SK-N-MC (cell line): ENCODE measurements at regions not wholly inside any gene's neighbourhood (a gene's known extent, or its start where the extent isn't known, plus 50 kb on each side); places are given as distances from the start of the nearest gene placed in this dataset.

Experiments
- EZH2 ChIP-seq: fragments of 200-600 bp; sonication (generic); IDR thresholded peaks from one replicate; pipeline ENCODE4 v1.6.1; 2017; ENCODE audit warnings: antibody characterized with exemption
- POLR2AphosphoS5 ChIP-seq: IDR thresholded peaks from 2 replicates; pipeline ENCODE4 v1.6.1; 2012; ENCODE audit warnings: mild to moderate bottlenecking, low read depth, low read length, borderline replicate concordance

- no peak for TF ChIP-seq POLR2AphosphoS5
- TF ChIP-seq EZH2, result no peak
Observed at GRCh38 chr6:169897601-169898358, 146.4 kb downstream of the ERMARD start.
